ENCODE measurements at regions not wholly inside any gene's neighbourhood (a gene's known extent, or its start where the extent isn't known, plus 50 kb on each side); places are given as distances from the start of the nearest gene placed in this dataset.

DNA sequence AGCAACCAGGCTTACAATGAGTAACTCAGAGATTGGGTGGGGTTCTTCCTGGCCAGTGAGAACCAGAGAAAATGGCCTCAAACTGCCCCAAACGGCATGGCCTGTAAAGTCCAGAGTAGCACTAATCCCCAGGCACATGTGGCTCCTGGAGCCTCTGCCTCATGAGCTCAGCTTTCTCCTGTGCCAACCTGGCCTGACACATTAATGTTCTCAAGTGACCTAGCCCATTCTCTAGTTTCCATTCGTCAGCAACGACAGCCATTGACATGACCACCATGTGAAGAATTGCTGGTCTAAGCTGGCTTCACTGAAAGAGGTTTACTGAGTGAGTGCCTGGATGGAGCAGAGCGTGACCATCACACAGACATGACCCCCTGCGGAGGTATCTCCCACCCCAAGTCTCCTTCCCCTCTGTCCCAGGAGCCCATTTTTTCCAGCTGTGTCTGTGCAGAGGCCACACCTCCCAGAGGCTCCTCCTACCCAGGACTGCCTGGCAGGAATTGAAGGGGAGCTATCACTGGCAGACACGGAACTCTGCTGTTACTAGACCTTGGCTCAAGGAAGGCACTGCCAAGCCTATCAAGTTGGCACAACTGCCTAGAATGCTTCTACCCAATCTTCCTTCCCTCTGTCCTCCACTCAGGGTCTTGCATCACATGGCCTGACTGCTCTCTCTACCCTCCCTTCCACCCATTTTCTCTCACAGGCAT lies 59.0 kb upstream of the BOD1 start:
- Histone ChIP-seq H3K36me3 (no peaks in the 10 kb centered on the region), H3K4me3 (no peak overlapping the region), H3K27me3 (no peaks in the 10 kb centered on the region), H3K9me3 (peaks cover 4% of the 10 kb centered on the region), H3K27ac (no peak overlapping the region), H3K4me1 (peaks cover 14% of the 10 kb centered on the region)
- TF ChIP-seq EP300 (IDR thresholded peaks at IDR 0.05): no peak
- no peak for TF ChIP-seq POLR2A (IDR thresholded peaks at IDR 0.05)
- TF ChIP-seq POLR2AphosphoS5 (IDR thresholded peaks at IDR 0.05): no peak
- TF ChIP-seq, protein P1, sequence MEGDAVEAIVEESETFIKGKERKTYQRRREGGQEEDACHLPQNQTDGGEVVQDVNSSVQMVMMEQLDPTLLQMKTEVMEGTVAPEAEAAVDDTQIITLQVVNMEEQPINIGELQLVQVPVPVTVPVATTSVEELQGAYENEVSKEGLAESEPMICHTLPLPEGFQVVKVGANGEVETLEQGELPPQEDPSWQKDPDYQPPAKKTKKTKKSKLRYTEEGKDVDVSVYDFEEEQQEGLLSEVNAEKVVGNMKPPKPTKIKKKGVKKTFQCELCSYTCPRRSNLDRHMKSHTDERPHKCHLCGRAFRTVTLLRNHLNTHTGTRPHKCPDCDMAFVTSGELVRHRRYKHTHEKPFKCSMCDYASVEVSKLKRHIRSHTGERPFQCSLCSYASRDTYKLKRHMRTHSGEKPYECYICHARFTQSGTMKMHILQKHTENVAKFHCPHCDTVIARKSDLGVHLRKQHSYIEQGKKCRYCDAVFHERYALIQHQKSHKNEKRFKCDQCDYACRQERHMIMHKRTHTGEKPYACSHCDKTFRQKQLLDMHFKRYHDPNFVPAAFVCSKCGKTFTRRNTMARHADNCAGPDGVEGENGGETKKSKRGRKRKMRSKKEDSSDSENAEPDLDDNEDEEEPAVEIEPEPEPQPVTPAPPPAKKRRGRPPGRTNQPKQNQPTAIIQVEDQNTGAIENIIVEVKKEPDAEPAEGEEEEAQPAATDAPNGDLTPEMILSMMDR (IDR thresholded peaks at IDR 0.05): no peak
- WGBS: 86% methylated on average over 6 of the region's 6 CpGs
- peak in 1 of 2 donors; percentile 8 for DNase-seq (ENCODE audit: low spot score in 2 of 2)

DNA sequence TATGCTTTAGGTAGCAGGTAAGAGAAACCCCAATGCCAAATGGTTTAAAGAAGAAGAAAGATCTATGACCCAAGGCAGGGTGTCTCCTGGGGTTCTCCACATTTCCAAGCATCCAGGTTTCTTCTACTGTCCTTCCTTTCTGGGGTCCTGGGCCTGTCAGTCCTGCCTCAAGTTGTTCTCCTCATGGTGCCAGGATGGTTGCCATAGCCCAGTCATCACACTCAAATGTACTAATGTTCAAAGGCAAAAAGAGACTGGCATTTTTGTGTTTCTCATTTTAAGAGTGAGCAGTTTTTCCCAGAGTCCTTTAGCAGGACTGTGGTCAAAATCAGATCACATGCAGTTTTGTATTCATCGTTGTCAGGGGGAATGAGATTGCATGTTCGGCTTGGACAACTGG lies 59.9 kb upstream of the BOD1 start:
- 90% methylated on average over 2 of the region's 2 CpGs for WGBS
- no peaks in the 10 kb centered on the region for H3K27me3 ChIP-seq
- TF ChIP-seq POLR2AphosphoS5 (IDR thresholded peaks at IDR 0.05): no peak
- no peak for TF ChIP-seq EP300 (IDR thresholded peaks at IDR 0.05)
- TF ChIP-seq, protein P1 (IDR thresholded peaks at IDR 0.05): no peak

DNA sequence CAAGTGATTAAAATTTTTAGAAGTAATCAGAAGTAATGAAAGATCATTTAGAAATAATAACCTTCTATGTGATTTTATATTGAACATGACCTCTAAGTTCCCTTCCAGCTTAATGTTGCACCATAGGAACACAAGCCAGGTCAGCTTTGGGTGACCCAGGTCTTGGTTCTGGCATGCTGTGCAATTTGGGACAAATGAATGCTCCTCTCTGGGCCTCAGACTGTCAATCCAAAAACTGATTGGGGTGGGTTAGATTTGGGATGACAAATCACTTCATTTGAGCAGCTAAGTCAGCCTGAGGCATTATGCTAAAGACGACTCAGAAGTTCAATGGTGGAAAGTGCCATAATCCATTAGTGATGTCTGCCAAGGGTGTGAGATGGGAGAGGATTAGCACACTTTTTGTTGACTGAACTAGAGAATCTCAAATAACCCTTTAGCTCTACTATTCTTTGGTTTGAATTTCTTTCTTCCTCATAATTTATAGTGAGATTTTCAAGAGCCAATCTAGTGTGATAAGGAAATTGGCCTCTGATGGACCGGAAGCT lies 60.7 kb upstream of the BOD1 start:
- Histone ChIP-seq H3K36me3 (no peaks in the 10 kb centered on the region), H3K27me3 (no peaks in the 10 kb centered on the region), H3K9me3 (peaks cover 4% of the 10 kb centered on the region), H3K27ac (no peak overlapping the region), H3K4me3 (no peak overlapping the region), H3K4me1 (no peaks in the 10 kb centered on the region)
- no peak for DNase-seq (ENCODE audit: low spot score in 2 of 2)
- TF ChIP-seq EP300 (IDR thresholded peaks at IDR 0.05) (no peak), POLR2AphosphoS5 (IDR thresholded peaks at IDR 0.05) (no peak), POLR2A (IDR thresholded peaks at IDR 0.05) (no peak)
- TF ChIP-seq, protein P1 (IDR thresholded peaks at IDR 0.05): no peak
- WGBS: 71% methylated on average over 2 of the region's 2 CpGs

More for the DNA sequence above, 59.9 kb upstream of the BOD1 start:
- peaks cover 4% of the 10 kb centered on the region for H3K9me3 ChIP-seq
- H3K4me1 ChIP-seq: peaks cover 5% of the 10 kb centered on the region
- no peaks in the 10 kb centered on the region for H3K36me3 ChIP-seq
- H3K4me3 ChIP-seq: no peak overlapping the region
- no peak for DNase-seq (ENCODE audit: low spot score in 2 of 2)
- H3K27ac ChIP-seq: no peak overlapping the region

DNA sequence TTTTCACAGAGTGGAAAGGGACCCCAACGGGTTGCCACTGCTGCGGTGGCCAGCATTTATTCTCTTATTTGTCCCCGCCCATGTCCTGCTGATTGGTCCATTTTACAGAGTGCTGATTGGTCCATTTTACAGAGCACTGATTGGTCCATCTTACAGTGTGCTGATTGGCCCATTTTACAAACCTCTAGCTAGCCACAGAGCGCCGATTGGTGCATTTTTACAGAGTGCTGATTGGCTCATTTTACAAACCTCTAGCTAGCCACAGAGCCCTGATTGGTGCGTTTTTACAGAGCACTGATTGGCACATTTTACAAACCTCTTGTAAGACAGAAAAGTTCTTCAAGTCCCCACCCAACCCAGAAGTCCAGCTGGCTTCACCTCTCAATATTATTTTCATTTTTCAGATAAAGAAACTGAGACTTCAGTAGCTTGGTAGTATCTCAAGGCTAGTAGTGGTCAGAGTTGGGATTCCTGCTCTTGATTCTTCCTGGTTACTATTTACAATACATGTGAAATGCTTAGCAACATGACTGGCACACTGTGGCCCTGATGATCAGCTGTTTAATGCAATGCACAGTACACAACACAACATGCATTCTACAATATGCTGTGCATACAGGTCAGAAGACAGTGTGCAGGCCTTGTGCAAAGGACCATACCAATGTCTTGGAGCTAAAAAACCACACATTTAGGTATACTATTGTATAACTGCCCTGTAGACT lies 63.6 kb upstream of the BOD1 start:
- no peak for TF ChIP-seq EP300 (IDR thresholded peaks at IDR 0.05)
- no peak for TF ChIP-seq POLR2A (IDR thresholded peaks at IDR 0.05)
- no peak for TF ChIP-seq POLR2AphosphoS5 (IDR thresholded peaks at IDR 0.05)
- TF ChIP-seq, protein P1 (IDR thresholded peaks at IDR 0.05): no peak
- WGBS: 90% methylated on average over 6 of the region's 6 CpGs
- Histone ChIP-seq H3K9me3 (peaks cover 4% of the 10 kb centered on the region), H3K4me1 (no peaks in the 10 kb centered on the region), H3K4me3 (no peak overlapping the region), H3K27me3 (no peaks in the 10 kb centered on the region), H3K36me3 (no peaks in the 10 kb centered on the region), H3K27ac (no peak overlapping the region)
- DNase-seq (ENCODE audit: low spot score in 2 of 2): no peak

DNA sequence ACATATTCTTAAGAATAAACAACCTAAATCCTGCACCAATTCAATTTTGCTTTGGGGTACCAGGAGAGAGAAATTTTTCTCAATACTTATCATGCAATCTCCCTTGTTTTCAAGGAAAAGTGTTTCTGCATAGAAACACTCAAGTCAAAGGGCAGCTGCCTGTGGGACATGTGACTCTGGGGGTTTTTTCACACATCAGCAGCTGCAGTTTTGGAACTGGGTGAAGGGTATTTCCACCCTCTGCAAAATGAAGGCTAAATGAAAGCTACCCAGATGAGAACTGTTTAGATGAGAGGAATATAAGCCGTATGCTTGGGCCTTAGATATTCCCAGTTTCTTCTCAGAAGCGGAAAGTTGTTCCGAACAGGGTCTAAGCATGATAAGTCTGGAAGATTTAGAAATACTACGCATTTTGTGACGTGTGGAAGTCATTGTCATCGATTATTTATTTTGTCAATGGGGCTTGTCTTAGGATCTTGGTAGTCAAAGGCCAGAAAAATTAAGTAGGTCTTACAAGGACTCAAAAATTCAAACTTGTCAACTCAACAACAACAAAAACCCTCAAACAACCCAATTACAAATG lies 64.3 kb upstream of the BOD1 start:
- Histone ChIP-seq H3K36me3 (no peaks in the 10 kb centered on the region), H3K4me3 (no peak overlapping the region), H3K27me3 (no peaks in the 10 kb centered on the region), H3K4me1 (no peaks in the 10 kb centered on the region), H3K27ac (no peak overlapping the region), H3K9me3 (peaks cover under 1% of the 10 kb centered on the region)
- no peak for DNase-seq (ENCODE audit: low spot score in 2 of 2)
- WGBS: 77% methylated on average over 6 of the region's 6 CpGs
- no peak for TF ChIP-seq POLR2AphosphoS5 (IDR thresholded peaks at IDR 0.05)
- no peak for TF ChIP-seq EP300 (IDR thresholded peaks at IDR 0.05)
- TF ChIP-seq, protein P1 (IDR thresholded peaks at IDR 0.05): no peak
- no peak for TF ChIP-seq POLR2A (IDR thresholded peaks at IDR 0.05)

All from suprapubic skin (tissue), 4 donors.